Spleen (tissue), 11 donors: ENCODE measurements at regions not wholly inside any gene's neighbourhood (a gene's known extent, or its start where the extent isn't known, plus 50 kb on each side); places are given as distances from the start of the nearest gene placed in this dataset.

Experiments
- DNase-seq: peaks from one replicate; pipeline ENCODE4 v3.0.0-alpha.2; 2020
- H3K27ac ChIP-seq, 8 donors: fragments of 200-600 bp; sonication (generic) in 7 of 8; 1 replicate in 4 of 8; 2 replicates in 4 of 8; pipeline versions ENCODE4 v1.5.0 to v1.8.0; 2016 to 2021; ENCODE audit warnings: inconsistent platforms in 4 of 8, mild to moderate bottlenecking in 4 of 8, moderate library complexity in 1 of 8
- H3K27me3 ChIP-seq, 7 donors: fragments of 200-600 bp; sonication (generic) in 6 of 7; replicated peaks in 1 of 7; 1 replicate in 4 of 7; 2 replicates in 3 of 7; pipeline versions ENCODE4 v1.5.0 to v1.8.0; 2016 to 2021; ENCODE audit warnings: inconsistent platforms in 3 of 7, mild to moderate bottlenecking in 1 of 7
- H3K36me3 ChIP-seq, 6 donors: fragments of 200-600 bp; sonication (generic) in 5 of 6; 1 replicate in 4 of 6; 2 replicates in 2 of 6; pipeline versions ENCODE4 v1.5.0 to v1.8.0; 2016 to 2021; ENCODE audit warnings: inconsistent platforms in 2 of 6
- H3K4me1 ChIP-seq, 6 donors: fragments of 200-600 bp; sonication (generic) in 5 of 6; 1 replicate in 3 of 6; 2 replicates in 3 of 6; pipeline versions ENCODE4 v1.5.0 to v1.8.0; 2016 to 2021; ENCODE audit warnings: inconsistent platforms in 3 of 6
- H3K4me3 ChIP-seq, 8 donors: fragments of 200-600 bp; sonication (generic) in 7 of 8; 1 replicate in 4 of 8; 2 replicates in 4 of 8; pipeline versions ENCODE4 v1.5.0 to v1.8.0; 2016 to 2021; ENCODE audit warnings: inconsistent platforms in 4 of 8, mild to moderate bottlenecking in 4 of 8, moderate library complexity in 2 of 8
- H3K9me3 ChIP-seq, 8 donors: fragments of 200-600 bp; sonication (generic) in 7 of 8; 1 replicate in 4 of 8; 2 replicates in 4 of 8; pipeline versions ENCODE4 v1.5.0 to v1.8.0; 2016 to 2021; ENCODE audit warnings: inconsistent platforms in 4 of 8
- POLR2A ChIP-seq, 3 donors: fragments of 450-650 bp; IDR thresholded peaks; one replicate each; pipeline ENCODE4 v1.5.1; 2017; ENCODE audit warnings: antibody characterized with exemption in 3 of 3, mild to moderate bottlenecking in 1 of 3
- POLR2AphosphoS5 ChIP-seq, 3 donors: sonication (generic); formaldehyde crosslinking; IDR thresholded peaks; one replicate each; pipeline ENCODE4 v1.5.1; 2017; ENCODE audit warnings: antibody characterized with exemption in 3 of 3
- WGBS, 5 donors: extraction: QIAGEN DNeasy Blood & Tissue Kit in 3 of 5; methylation state at CpG; one replicate each; pipeline versions ENCODE4 v1.1.5 to v1.1.7; 2013 to 2018; 5-methylcytosine and 5-hydroxymethylcytosine counted together
- intact Hi-C: fragments of 100-400 bp; cut with DNase I; formaldehyde crosslinking; loops from one replicate; pipeline ENCODE4 v1.15.0; 2023; ENCODE audit warnings: low total_unique reads
- TF ChIP-seq, protein P1 (sequence below), 11 experiments: fragments of 200-600 bp in 7 of 11; fragments of 450-650 bp in 4 of 11; sonication (generic) in 4 of 11; IDR thresholded peaks in 8 of 11; conservative IDR thresholded peaks in 3 of 11; 1 replicate in 7 of 11; 2 replicates in 4 of 11; pipeline versions ENCODE4 v1.4.0 to v1.8.0; 2016 to 2021; ENCODE audit warnings: antibody characterized with exemption in 11 of 11, inconsistent platforms in 4 of 11, mild to moderate bottlenecking in 1 of 11
- donor health status: healthy with polysubstance abuse.
- donor health status: DM: no; HTN: no; CAD: no; lungs with moderate emphysema.
- donor health status: DM: no; HTN: no; CAD: no.
- donor health status: Bipolar disorder and iron deficiency.
- donor health status: healthy.
- donor health status: DM: no; HTN: no; CAD: no.
- donor health status: DM: yes; HTN: yes; CAD: no.

DNA sequence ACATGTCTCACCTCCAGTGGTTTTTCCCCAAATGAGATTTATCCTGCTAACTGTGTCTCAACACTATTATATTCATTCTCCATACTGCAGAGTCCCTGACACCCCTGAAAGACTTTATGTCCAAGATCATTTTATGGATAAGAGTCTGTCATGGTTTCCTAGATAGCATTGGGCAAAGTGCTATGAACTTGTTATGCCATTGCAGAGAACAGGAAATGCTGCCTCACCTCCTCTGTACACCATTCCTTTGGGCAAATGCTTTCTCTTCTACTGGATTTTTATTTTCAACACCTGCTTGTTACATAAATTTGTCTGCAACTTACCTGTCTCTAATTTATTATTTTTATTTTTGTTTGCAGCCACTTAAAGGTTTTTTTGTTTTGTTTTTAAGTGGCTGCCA lies 652.5 kb upstream of the FAM98A start:
- Histone ChIP-seq H3K36me3 (no peaks in the 10 kb centered on the region), H3K4me3 (no peak overlapping the region), H3K27ac (no peak overlapping the region), H3K27me3 (no peaks in the 10 kb centered on the region), H3K4me1 (no peaks in the 10 kb centered on the region), H3K9me3 (no peaks in the 10 kb centered on the region)
- intact Hi-C loops = no loop called here
- TF ChIP-seq, protein P1, sequence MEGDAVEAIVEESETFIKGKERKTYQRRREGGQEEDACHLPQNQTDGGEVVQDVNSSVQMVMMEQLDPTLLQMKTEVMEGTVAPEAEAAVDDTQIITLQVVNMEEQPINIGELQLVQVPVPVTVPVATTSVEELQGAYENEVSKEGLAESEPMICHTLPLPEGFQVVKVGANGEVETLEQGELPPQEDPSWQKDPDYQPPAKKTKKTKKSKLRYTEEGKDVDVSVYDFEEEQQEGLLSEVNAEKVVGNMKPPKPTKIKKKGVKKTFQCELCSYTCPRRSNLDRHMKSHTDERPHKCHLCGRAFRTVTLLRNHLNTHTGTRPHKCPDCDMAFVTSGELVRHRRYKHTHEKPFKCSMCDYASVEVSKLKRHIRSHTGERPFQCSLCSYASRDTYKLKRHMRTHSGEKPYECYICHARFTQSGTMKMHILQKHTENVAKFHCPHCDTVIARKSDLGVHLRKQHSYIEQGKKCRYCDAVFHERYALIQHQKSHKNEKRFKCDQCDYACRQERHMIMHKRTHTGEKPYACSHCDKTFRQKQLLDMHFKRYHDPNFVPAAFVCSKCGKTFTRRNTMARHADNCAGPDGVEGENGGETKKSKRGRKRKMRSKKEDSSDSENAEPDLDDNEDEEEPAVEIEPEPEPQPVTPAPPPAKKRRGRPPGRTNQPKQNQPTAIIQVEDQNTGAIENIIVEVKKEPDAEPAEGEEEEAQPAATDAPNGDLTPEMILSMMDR (IDR thresholded peaks at IDR 0.05 in 8 of 11, conservative IDR thresholded peaks at IDR 0.05 in 3 of 11) = no peak
- TF ChIP-seq POLR2AphosphoS5 (IDR thresholded peaks at IDR 0.05) (no peak), POLR2A (IDR thresholded peaks at IDR 0.05) (no peak)
- no peak for DNase-seq

DNA sequence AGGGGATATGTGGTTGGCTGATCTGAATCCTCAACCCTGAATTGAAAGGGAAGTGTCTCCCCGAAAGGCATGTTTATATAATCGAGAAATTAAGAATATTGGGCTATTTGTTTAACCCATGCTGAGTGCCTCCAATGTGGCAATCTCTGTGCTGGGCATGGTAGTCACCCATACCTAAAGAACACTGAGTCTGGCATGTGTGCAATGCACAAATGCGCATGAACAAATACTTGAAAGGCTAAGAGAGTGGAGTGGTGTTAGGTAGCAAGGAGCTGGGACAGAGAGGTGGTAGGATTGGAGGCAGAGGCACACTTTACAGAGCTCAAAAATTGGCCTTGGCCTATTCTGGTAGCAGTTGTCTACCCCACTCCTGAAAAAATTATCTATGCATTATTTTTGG lies 645.1 kb upstream of the FAM98A start:
- TF ChIP-seq POLR2AphosphoS5 (IDR thresholded peaks at IDR 0.05) (no peak), POLR2A (IDR thresholded peaks at IDR 0.05) (no peak)
- TF ChIP-seq, protein P1 (IDR thresholded peaks at IDR 0.05 in 8 of 11, conservative IDR thresholded peaks at IDR 0.05 in 3 of 11) = no peak
- no peak for DNase-seq
- WGBS, 5 donors = 77 to 94% (median 89%) methylated on average over 3 of the region's 3 CpGs
- no peaks in the 10 kb centered on the region for H3K27me3 ChIP-seq
- intact Hi-C loops = no loop called here
- H3K4me3 ChIP-seq = no peak overlapping the region
- no peak overlapping the region for H3K27ac ChIP-seq
- no peaks in the 10 kb centered on the region for H3K36me3 ChIP-seq
- peaks cover 0 to 4% (median 0%) of the 10 kb centered on the region in 8 donors for H3K9me3 ChIP-seq
- H3K4me1 ChIP-seq = no peaks in the 10 kb centered on the region

DNA sequence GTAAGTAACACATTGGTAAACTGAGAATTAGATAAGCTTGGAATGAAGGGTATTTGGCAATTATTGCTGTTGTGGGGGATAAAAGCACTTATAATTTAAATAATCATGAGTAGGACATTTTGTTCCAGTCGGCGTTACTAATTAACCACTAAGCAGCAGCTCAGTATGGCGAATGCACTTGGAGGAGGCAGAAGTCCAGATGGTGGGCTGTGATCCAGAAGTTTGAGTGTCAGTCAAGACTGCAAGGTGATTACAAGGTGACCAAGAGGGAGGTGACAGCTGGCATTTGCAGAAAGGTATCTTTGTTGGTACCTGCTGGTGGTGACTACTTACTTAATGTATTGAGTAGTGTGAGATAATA lies 643.6 kb upstream of the FAM98A start:
- H3K4me3 ChIP-seq = no peak overlapping the region
- no peak for DNase-seq
- 41 to 78% (median 51%) methylated on average over 3 of the region's 3 CpGs for WGBS, 5 donors
- H3K9me3 ChIP-seq = peaks cover 0 to 11% (median 3%) of the 10 kb centered on the region in 8 donors
- no peaks in the 10 kb centered on the region for H3K36me3 ChIP-seq
- TF ChIP-seq, protein P1 (IDR thresholded peaks at IDR 0.05 in 8 of 11, conservative IDR thresholded peaks at IDR 0.05 in 3 of 11) = no peak
- TF ChIP-seq POLR2AphosphoS5 (IDR thresholded peaks at IDR 0.05) (no peak), POLR2A (IDR thresholded peaks at IDR 0.05) (no peak)
- intact Hi-C loops = no loop called here
- H3K27me3 ChIP-seq = no peaks in the 10 kb centered on the region
- no peaks in the 10 kb centered on the region for H3K4me1 ChIP-seq
- no peak overlapping the region for H3K27ac ChIP-seq

DNA sequence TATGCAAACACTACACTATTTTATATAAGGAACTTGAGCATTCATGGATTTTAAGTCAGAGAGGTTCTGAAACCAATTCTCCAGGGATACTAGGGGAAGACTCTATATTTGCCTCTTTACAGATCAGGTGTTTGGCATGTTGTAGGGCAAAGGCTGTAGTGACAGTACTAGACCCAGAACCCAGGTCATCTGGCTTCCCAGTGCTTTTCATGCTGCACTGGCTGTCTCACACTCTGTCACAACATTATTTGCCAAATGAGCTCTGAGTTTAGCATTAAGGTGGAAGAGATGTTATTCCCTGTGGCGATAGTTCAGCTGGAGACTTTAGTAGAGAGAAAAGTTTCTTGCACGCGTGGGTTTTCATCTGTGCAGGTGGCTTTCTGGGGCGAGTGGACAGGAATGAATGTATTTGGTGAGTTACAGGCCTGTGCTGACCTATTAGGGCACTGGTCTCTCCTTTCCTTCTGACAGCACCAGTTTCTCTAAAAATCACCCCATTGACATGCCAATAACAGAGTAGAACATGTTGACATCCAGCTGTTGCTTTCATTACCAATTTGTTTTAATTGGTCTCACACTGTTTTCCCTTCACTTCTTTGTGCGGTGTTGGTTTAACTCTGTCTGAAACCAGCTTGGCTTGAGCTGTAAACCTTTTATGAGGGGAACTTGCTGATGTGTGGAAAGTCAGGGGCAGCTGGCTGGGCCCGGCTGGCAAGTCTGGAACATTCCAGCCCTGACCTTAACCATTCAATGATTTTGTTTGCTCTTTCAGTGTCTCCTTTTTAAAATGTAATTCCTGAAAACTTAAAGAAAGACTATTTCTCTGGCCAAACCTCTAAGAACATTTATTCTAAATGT lies 643.0 kb upstream of the FAM98A start:
- Histone ChIP-seq H3K4me1 (no peaks in the 10 kb centered on the region), H3K36me3 (no peaks in the 10 kb centered on the region), H3K9me3 (peaks cover 0 to 17% (median 6%) of the 10 kb centered on the region in 8 donors), H3K4me3 (no peak overlapping the region), H3K27me3 (no peaks in the 10 kb centered on the region), H3K27ac (no peak overlapping the region)
- WGBS, 5 donors = 77 to 86% (median 81%) methylated on average over 6 of the region's 6 CpGs
- TF ChIP-seq POLR2AphosphoS5 (IDR thresholded peaks at IDR 0.05) (no peak), POLR2A (IDR thresholded peaks at IDR 0.05) (no peak)
- TF ChIP-seq, protein P1 (IDR thresholded peaks at IDR 0.05 in 8 of 11, conservative IDR thresholded peaks at IDR 0.05 in 3 of 11) = no peak
- intact Hi-C loops = no loop called here
- DNase-seq = no peak
